Stimulated activated naive CD8-positive, alpha-beta T cell treated with anti-CD3 and anti-CD28 coated beads, Interleukin-15, amount 100 ng/mL, for 72 hours (primary cell): ENCODE measurements at regions not wholly inside any gene's neighbourhood (a gene's known extent, or its start where the extent isn't known, plus 50 kb on each side); places are given as distances from the start of the nearest gene placed in this dataset.

Experiments
- ATAC-seq: fragments of 150-1000 bp; cut with Tn5 transposase; 2 replicates; pipeline ENCODE4 v1.10.0; 2021; ENCODE audit warnings: mild to moderate bottlenecking, moderate library complexity
- DNase-seq, 2 donors: peaks; one replicate each; pipeline ENCODE4 v3.0.0; 2021 to 2022
- H3K27ac Mint-ChIP-seq, 2 donors: one replicate each; pipeline ENCODE4 v1.8.0; 2022; ENCODE audit warnings: mild to moderate bottlenecking in 2 of 2, mixed read lengths in 2 of 2, moderate library complexity in 2 of 2
- H3K27me3 Mint-ChIP-seq: one replicate; pipeline ENCODE4 v1.8.0; 2022; ENCODE audit warnings: mixed read lengths
- H3K4me1 Mint-ChIP-seq: one replicate; pipeline ENCODE4 v1.8.0; 2022; ENCODE audit warnings: mild to moderate bottlenecking, mixed read lengths
- H3K4me3 Mint-ChIP-seq, 2 donors: one replicate each; pipeline ENCODE4 v1.8.0; 2022; ENCODE audit warnings: mild to moderate bottlenecking in 2 of 2, mixed read lengths in 2 of 2, moderate library complexity in 1 of 2
- H3K9me3 Mint-ChIP-seq, 2 donors: one replicate each; pipeline ENCODE4 v1.8.0; 2022; ENCODE audit warnings: mixed read lengths in 2 of 2

GRCh38 chr6:47890326-47890875, 108.6 kb downstream of the OPN5 start:
- Mint-ChIP-seq H3K27ac (no peak overlapping the region), H3K9me3 (peaks cover 5 to 6% of the 10 kb centered on the region in 2 donors), H3K27me3 (no peaks in the 10 kb centered on the region), H3K4me1 (no peaks in the 10 kb centered on the region), H3K4me3 (no peak overlapping the region)
- ATAC-seq (no peak), DNase-seq (no peak)

GRCh38 chr6:47879015-47879414, 97.2 kb downstream of the OPN5 start:
- no peaks in the 10 kb centered on the region for H3K4me1 Mint-ChIP-seq
- no peak for ATAC-seq
- no peak for DNase-seq
- no peaks in the 10 kb centered on the region for H3K9me3 Mint-ChIP-seq
- peaks cover 3% of the 10 kb centered on the region for H3K27me3 Mint-ChIP-seq
- no peak overlapping the region for H3K27ac Mint-ChIP-seq
- no peak overlapping the region for H3K4me3 Mint-ChIP-seq
